Psoas muscle (tissue), 7 donors: ENCODE measurements at regions not wholly inside any gene's neighbourhood (a gene's known extent, or its start where the extent isn't known, plus 50 kb on each side); places are given as distances from the start of the nearest gene placed in this dataset.

Experiments used
- ATAC-seq, 4 donors: fragments of 200-7000 bp; cut with Tn5 transposase; one replicate each; pipeline ENCODE4 v1.9.1; 2020; ENCODE audit warnings: moderate library complexity in 3 of 4, mild to moderate bottlenecking in 2 of 4
- DNase-seq, 2 donors: peaks; one replicate each; pipeline ENCODE4 v3.0.0-alpha.2; 2020
- H3K27ac ChIP-seq: fragments of 200-600 bp; one replicate; pipeline ENCODE4 v1.8.0; 2022
- H3K27me3 ChIP-seq, 3 donors: fragments of 200-600 bp in 1 of 3; one replicate each; pipeline versions ENCODE4 v1.6.1 to v1.8.0; 2013 to 2022; ENCODE audit warnings: low read length in 2 of 3, mild to moderate bottlenecking in 2 of 3, moderate library complexity in 1 of 3; ENCODE audit not compliant: insufficient read depth in 3 of 3
- H3K36me3 ChIP-seq, 2 donors: fragments of 200-600 bp in 1 of 2; one replicate each; pipeline versions ENCODE4 v1.6.1 to v1.8.0; 2013 to 2022; ENCODE audit warnings: low read depth in 1 of 2, mild to moderate bottlenecking in 1 of 2, moderate library complexity in 1 of 2; ENCODE audit not compliant: insufficient read depth in 1 of 2
- H3K4me1 ChIP-seq: fragments of 200-600 bp; one replicate; pipeline ENCODE4 v1.8.0; 2022
- H3K4me3 ChIP-seq: fragments of 200-600 bp; one replicate; pipeline ENCODE4 v1.8.0; 2022; ENCODE audit warnings: mild to moderate bottlenecking
- H3K9me3 ChIP-seq: fragments of 200-600 bp; one replicate; pipeline ENCODE4 v1.8.0; 2022
- CTCF ChIP-seq: fragments of 200-600 bp; IDR thresholded peaks from one replicate; pipeline ENCODE4 v1.8.0; 2022; ENCODE audit warnings: antibody characterized with exemption
- WGBS, 3 donors: extraction: QIAGEN DNeasy Blood & Tissue Kit; methylation state at CpG; one replicate each; pipeline versions ENCODE4 v1.1.6 to v1.1.7; 2013; 5-methylcytosine and 5-hydroxymethylcytosine counted together
- intact Hi-C, 2 donors: fragments of 100-400 bp; cut with DNase I; formaldehyde crosslinking; loops; one replicate each; pipeline versions ENCODE4 v1.11.0 to v1.14.2; 2022
- donor health status: healthy with polysubstance abuse.
- donor health status: DM: no; HTN: no; CAD: no; lungs with moderate emphysema.
- donor health status: Bipolar disorder and iron deficiency.
- donor health status: healthy.
- donor health status: DM: yes; HTN: yes; CAD: no.
- donor health status: DM: no; HTN: no; CAD: no.
- donor health status: DM: yes; HTN: yes; CAD: no.

- no peak overlapping the region for H3K4me3 ChIP-seq
- DNase-seq = no peak
- no peaks in the 10 kb centered on the region for H3K36me3 ChIP-seq
- 46 to 49% (median 46%) methylated on average over 2 of the region's 2 CpGs for WGBS, 3 donors
- intact Hi-C loops = no loop called here
- H3K4me1 ChIP-seq = no peaks in the 10 kb centered on the region
- H3K27ac ChIP-seq = no peak overlapping the region
- TF ChIP-seq CTCF = no peak
- no peaks in the 10 kb centered on the region for H3K9me3 ChIP-seq
- ATAC-seq = no peak
- peaks cover 0 to 2% (median 0%) of the 10 kb centered on the region in 3 donors for H3K27me3 ChIP-seq
Observed at GRCh38 chr4:147138171-147138570, 192.5 kb upstream of the TTC29 start.

- 75 to 79% (median 78%) methylated on average over 9 of the region's 9 CpGs for WGBS, 3 donors
- ATAC-seq (no peak), DNase-seq (no peak)
- H3K4me3 ChIP-seq = no peak overlapping the region
- no peaks in the 10 kb centered on the region for H3K9me3 ChIP-seq
- H3K4me1 ChIP-seq = no peaks in the 10 kb centered on the region
- no peak overlapping the region for H3K27ac ChIP-seq
- intact Hi-C loops = no loop called here
- no peak for TF ChIP-seq CTCF
- peaks cover 0 to 2% (median 0%) of the 10 kb centered on the region in 3 donors for H3K27me3 ChIP-seq
- H3K36me3 ChIP-seq = no peaks in the 10 kb centered on the region
Observed at GRCh38 chr4:147139455-147140198, 194.0 kb upstream of the TTC29 start.

- DNase-seq (no peak), ATAC-seq (no peak)
- peaks cover 0 to 3% (median 3%) of the 10 kb centered on the region in 3 donors for H3K27me3 ChIP-seq
- no peaks in the 10 kb centered on the region for H3K36me3 ChIP-seq
- intact Hi-C loops = no loop called here
- no peak overlapping the region for H3K27ac ChIP-seq
- no peak overlapping the region for H3K4me3 ChIP-seq
- no peaks in the 10 kb centered on the region for H3K9me3 ChIP-seq
- no peak for TF ChIP-seq CTCF
- H3K4me1 ChIP-seq = no peaks in the 10 kb centered on the region
Observed at GRCh38 chr4:147151763-147152162, 206.1 kb upstream of the TTC29 start.

GRCh38 chr4:147157860-147158701, 212.4 kb upstream of the TTC29 start:
- H3K27ac ChIP-seq = no peak overlapping the region
- DNase-seq = peak; percentile 12 to 54
- peak in 2 of 4 donors; percentile 32 to 35 for ATAC-seq
- WGBS, 3 donors = 6 to 10% (median 8%) methylated on average over 28 to 29 of the region's 29 CpGs
- TF ChIP-seq CTCF = no peak
- H3K9me3 ChIP-seq = no peaks in the 10 kb centered on the region
- no peaks in the 10 kb centered on the region for H3K36me3 ChIP-seq
- H3K4me1 ChIP-seq = no peaks in the 10 kb centered on the region
- peak overlapping the region; percentile 52 for H3K4me3 ChIP-seq
- peaks cover 0 to 3% (median 0%) of the 10 kb centered on the region in 3 donors for H3K27me3 ChIP-seq
- intact Hi-C loops = loop anchor here in 1 of 2 donors (5.0 kb wide), 1 partner anchor 429 kb away; no protein-coding TSS in a partner anchor
